SK-N-SH (cell line): ENCODE measurements at regions not wholly inside any gene's neighbourhood (a gene's known extent, or its start where the extent isn't known, plus 50 kb on each side); places are given as distances from the start of the nearest gene placed in this dataset.

Experiments
- CTCF ChIA-PET: fragments of 300-600, 350-600 bp; formaldehyde crosslinking; extraction: SDS; loops from one replicate; lab custom pipeline; 2021; lab: Yijun Ruan, JAX
- POLR2A ChIA-PET: fragments of 350-600 bp; sonication (Branson Sonifier 250); formaldehyde crosslinking; extraction: SDS; loops from one replicate; lab custom pipeline; 2020; ENCODE audit warnings: antibody characterized with exemption, inconsistent platforms; lab: Yijun Ruan, JAX
- DNase-seq: peaks from one replicate; pipeline ENCODE4 v3.0.0; 2012
- H2AFZ ChIP-seq: fragments of 200-600 bp; sonication (generic); 2 replicates; pipeline ENCODE4 v1.8.1; 2016; ENCODE audit warnings: antibody characterized with exemption, mild to moderate bottlenecking, low read depth
- H3F3A ChIP-seq: fragments of 200-600 bp; sonication (generic); replicated peaks from 2 replicates; pipeline ENCODE3; 2016; ENCODE audit warnings: antibody characterized with exemption, mild to moderate bottlenecking; ENCODE audit not compliant: insufficient read depth
- H3K27ac ChIP-seq, 2 experiments: fragments of 200-500 bp in 1 of 2; fragments of 200-600 bp in 1 of 2; sonication (Bioruptor generic) in 1 of 2; sonication (generic), shearing (Covaris generic) in 1 of 2; 2 replicates each; pipeline versions ENCODE4 v1.5.1 to v1.6.1; 2014 to 2016; ENCODE audit warnings: low read depth in 2 of 2, inconsistent platforms in 1 of 2, low read length in 1 of 2, mild to moderate bottlenecking in 1 of 2, mixed read lengths in 1 of 2
- H3K27me3 ChIP-seq: fragments of 200-600 bp; sonication (generic), shearing (Covaris generic); 2 replicates; pipeline ENCODE4 v1.6.1; 2016; ENCODE audit warnings: mixed run types; ENCODE audit not compliant: insufficient read depth
- H3K36me3 ChIP-seq, 2 experiments: fragments of 200-500 bp in 1 of 2; fragments of 200-600 bp in 1 of 2; sonication (Bioruptor generic) in 1 of 2; sonication (generic) in 1 of 2; replicated peaks in 1 of 2; 2 replicates each; pipeline versions ENCODE3 to v1.5.1; 2014 to 2016; ENCODE audit warnings: low read length in 1 of 2, mild to moderate bottlenecking in 1 of 2; ENCODE audit not compliant: insufficient read depth in 2 of 2, control insufficient read depth in 1 of 2
- H3K4me1 ChIP-seq, 2 experiments: fragments of 200-500 bp in 1 of 2; fragments of 200-600 bp in 1 of 2; sonication (Bioruptor generic) in 1 of 2; sonication (generic), shearing (Covaris generic) in 1 of 2; 2 replicates each; pipeline versions ENCODE4 v1.5.1 to v1.6.1; 2014 to 2016; ENCODE audit warnings: low read depth in 1 of 2, low read length in 1 of 2, mixed run types in 1 of 2; ENCODE audit not compliant: insufficient read depth in 2 of 2, control insufficient read depth in 1 of 2
- H3K4me2 ChIP-seq: fragments of 200-600 bp; sonication (generic), shearing (Covaris generic); 2 replicates; pipeline ENCODE4 v1.6.1; 2017; ENCODE audit warnings: mixed run types
- H3K4me3 ChIP-seq, 2 experiments: fragments of 200-500 bp in 1 of 2; fragments of 200-600 bp in 1 of 2; sonication (Bioruptor generic) in 1 of 2; sonication (generic), shearing (Covaris generic) in 1 of 2; 2 replicates each; pipeline versions ENCODE4 v1.5.1 to v1.8.1; 2014 to 2016; ENCODE audit warnings: low read depth in 2 of 2, inconsistent platforms in 1 of 2, low read length in 1 of 2, mild to moderate bottlenecking in 1 of 2, mixed read lengths in 1 of 2, moderate library complexity in 1 of 2
- H3K79me2 ChIP-seq: fragments of 200-600 bp; sonication (generic); 2 replicates; pipeline ENCODE4 v1.8.1; 2017; ENCODE audit warnings: mild to moderate bottlenecking; ENCODE audit not compliant: insufficient read depth
- H3K9ac ChIP-seq: fragments of 200-600 bp; sonication (generic); 2 replicates; pipeline ENCODE4 v1.6.1; 2017; ENCODE audit warnings: mixed run types
- H3K9me2 ChIP-seq: fragments of 200-600 bp; sonication (generic); 2 replicates; pipeline ENCODE4 v1.6.1; 2017; ENCODE audit warnings: mixed run types
- H3K9me3 ChIP-seq: fragments of 200-600 bp; sonication (generic); 2 replicates; pipeline ENCODE4 v1.6.1; 2017; ENCODE audit warnings: mixed run types, mild to moderate bottlenecking, moderate library complexity
- H4K20me1 ChIP-seq: fragments of 200-600 bp; sonication (generic); 2 replicates; pipeline ENCODE4 v1.6.1; 2017; ENCODE audit warnings: mild to moderate bottlenecking, mixed run types; ENCODE audit not compliant: insufficient read depth
- EP300 ChIP-seq, 2 experiments: IDR thresholded peaks; 2 replicates each; pipeline versions ENCODE4 v1.4.0 to v1.6.1; 2012; ENCODE audit warnings: borderline replicate concordance in 1 of 2, low read depth in 1 of 2, low read length in 1 of 2
- FOXJ3 ChIP-seq: sonication (generic); formaldehyde crosslinking; IDR thresholded peaks from 2 replicates; pipeline ENCODE4 v1.5.1; 2020; ENCODE audit warnings: mild to moderate bottlenecking, missing genetic modification reagents
- JUND ChIP-seq: IDR thresholded peaks from 2 replicates; pipeline ENCODE4 v1.4.0; 2012
- PBX3 ChIP-seq: IDR thresholded peaks from 2 replicates; pipeline ENCODE4; 2012
- POLR2AphosphoS5 ChIP-seq: IDR thresholded peaks from 2 replicates; pipeline ENCODE4 v1.6.1; 2012; ENCODE audit warnings: low read depth, low read length
- RFX5 ChIP-seq: IDR thresholded peaks from 2 replicates; pipeline ENCODE4 v1.6.1; 2012; ENCODE audit warnings: mild to moderate bottlenecking, improper control_type of control experiment, low read length
- RXRA ChIP-seq: IDR thresholded peaks from 2 replicates; pipeline ENCODE4 v1.4.0; 2012; ENCODE audit warnings: low read depth, mild to moderate bottlenecking, borderline replicate concordance
- SIN3A ChIP-seq: IDR thresholded peaks from 2 replicates; pipeline ENCODE4 v1.6.1; 2012; ENCODE audit warnings: low read depth, mild to moderate bottlenecking, low read length, moderate library complexity, borderline replicate concordance
- WGBS: methylation state at CpG from one replicate; pipeline ENCODE4 v1.1.6; 2017; ENCODE audit warnings: low lambda C conversion rate; 5-methylcytosine and 5-hydroxymethylcytosine counted together
- TF ChIP-seq, protein P1 (sequence below): fragments of 150-350 bp; IDR thresholded peaks from 2 replicates; pipeline ENCODE4 v1.6.1; 2017; ENCODE audit warnings: antibody characterized with exemption, low read length, low read depth, borderline replicate concordance

DNA sequence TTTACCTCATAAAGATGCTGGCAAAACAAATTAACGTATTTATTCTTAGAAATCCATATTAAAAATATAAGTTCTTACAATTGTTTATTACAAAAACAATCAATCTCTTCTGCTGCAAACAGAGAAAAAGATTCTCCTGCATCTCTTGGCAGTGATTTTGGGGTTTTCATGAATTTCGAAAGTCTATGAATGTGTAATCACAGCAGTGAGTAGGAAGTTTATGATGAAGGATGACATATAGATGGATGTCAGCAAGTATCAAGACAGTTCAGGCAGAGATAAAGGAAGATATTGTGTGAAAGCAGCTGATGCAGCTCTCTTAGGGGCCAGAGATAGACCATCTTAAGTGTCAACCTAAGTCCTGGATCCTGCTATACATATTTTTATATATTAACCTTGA is 196.9 kb upstream of the BANK1 start:
- Histone ChIP-seq H3K36me3 (no peaks in the 10 kb centered on the region), H3K9me3 (no peaks in the 10 kb centered on the region), H3K4me3 (no peak overlapping the region), H3K4me2 (no peak overlapping the region), H2AFZ (no peak overlapping the region), H3K27ac (no peak overlapping the region), H3K9ac (no peak overlapping the region), H3F3A (no peaks in the 10 kb centered on the region), H3K9me2 (no peaks in the 10 kb centered on the region), H3K4me1 (no peaks in the 10 kb centered on the region; a peak in 1 of 4 replicates), H3K79me2 (no peaks in the 10 kb centered on the region), H4K20me1 (no peaks in the 10 kb centered on the region), H3K27me3 (no peaks in the 10 kb centered on the region)
- TF ChIP-seq FOXJ3 (CRISPR knock-in tag): no peak
- TF ChIP-seq EP300 (IDR thresholded peaks at IDR 0.05; ENCODE audit: borderline replicate concordance in 1 of 2, low read depth in 1 of 2, low read length in 1 of 2): no peak
- TF ChIP-seq POLR2AphosphoS5: no peak
- TF ChIP-seq, protein P1, sequence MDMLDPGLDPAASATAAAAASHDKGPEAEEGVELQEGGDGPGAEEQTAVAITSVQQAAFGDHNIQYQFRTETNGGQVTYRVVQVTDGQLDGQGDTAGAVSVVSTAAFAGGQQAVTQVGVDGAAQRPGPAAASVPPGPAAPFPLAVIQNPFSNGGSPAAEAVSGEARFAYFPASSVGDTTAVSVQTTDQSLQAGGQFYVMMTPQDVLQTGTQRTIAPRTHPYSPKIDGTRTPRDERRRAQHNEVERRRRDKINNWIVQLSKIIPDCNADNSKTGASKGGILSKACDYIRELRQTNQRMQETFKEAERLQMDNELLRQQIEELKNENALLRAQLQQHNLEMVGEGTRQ: no peak
- 91% methylated on average over 2 of the region's 2 CpGs for WGBS
- no peak for DNase-seq
- CTCF ChIA-PET: no interaction called here
- POLR2A ChIA-PET: no interaction called here

DNA sequence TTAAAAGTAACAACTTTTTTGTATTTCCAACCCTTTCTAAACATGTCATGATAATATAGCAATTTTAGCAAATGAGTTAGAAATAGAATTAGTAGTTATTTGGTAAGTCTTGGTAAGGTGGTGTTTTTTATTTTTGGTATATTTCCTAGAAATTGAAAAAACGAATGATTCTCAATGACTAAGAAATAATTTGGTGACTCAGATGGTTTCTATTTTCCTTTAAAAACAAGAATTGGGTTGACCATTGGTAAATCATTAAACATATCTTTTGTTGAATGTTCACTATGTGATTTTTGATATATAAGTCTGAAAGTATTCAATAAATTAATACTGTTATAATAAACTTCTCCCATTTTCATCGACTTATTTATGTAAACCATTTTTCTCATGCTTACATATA is 206.2 kb upstream of the BANK1 start:
- Histone ChIP-seq H2AFZ (no peak overlapping the region), H3K36me3 (peaks cover 0 to 5% of the 10 kb centered on the region in 2 experiments), H3K4me2 (no peak overlapping the region), H3K27ac (no peak overlapping the region), H3K9me2 (no peaks in the 10 kb centered on the region), H3K4me3 (no peak overlapping the region), H3K79me2 (no peaks in the 10 kb centered on the region), H3K9ac (no peak overlapping the region), H4K20me1 (no peaks in the 10 kb centered on the region), H3K27me3 (no peaks in the 10 kb centered on the region), H3K4me1 (no peaks in the 10 kb centered on the region), H3K9me3 (no peaks in the 10 kb centered on the region), H3F3A (no peaks in the 10 kb centered on the region)
- WGBS: 20% methylated on average over 2 of the region's 2 CpGs
- POLR2A ChIA-PET: no interaction called here
- DNase-seq: no peak
- CTCF ChIA-PET: no interaction called here
- TF ChIP-seq RFX5 (no peak), RXRA (no peak), JUND (0 out of 2 replicates have a peak, but pooled peaks have one; percentile 4)

DNA sequence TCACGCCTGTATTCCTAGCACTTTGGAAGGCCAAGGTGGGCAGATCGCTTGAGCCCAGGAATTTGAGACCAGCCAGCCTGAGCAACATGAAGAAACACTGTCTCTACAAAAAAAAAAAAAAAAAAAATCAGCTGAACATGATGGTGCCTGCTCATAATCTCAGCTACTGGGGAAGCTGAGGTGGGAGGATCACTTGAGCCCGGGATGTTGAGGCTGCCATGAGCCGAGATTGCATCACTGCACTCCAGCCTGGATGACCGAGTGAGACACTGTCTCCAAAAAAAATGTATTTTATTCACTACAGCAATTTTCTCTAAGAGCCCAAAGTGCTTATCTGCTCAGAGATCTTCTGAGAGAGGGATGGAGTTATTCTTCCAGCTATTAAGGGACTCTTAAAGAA is 215.8 kb upstream of the PPP3CA start:
- no peak overlapping the region for H3K9ac ChIP-seq
- no peaks in the 10 kb centered on the region for H3K36me3 ChIP-seq
- no peak overlapping the region for H3K27ac ChIP-seq
- no peaks in the 10 kb centered on the region for H3K9me2 ChIP-seq
- DNase-seq: no peak
- H3K4me2 ChIP-seq: no peak overlapping the region
- 60% methylated on average over 5 of the region's 5 CpGs for WGBS
- POLR2A ChIA-PET: no interaction called here
- H3K79me2 ChIP-seq: no peaks in the 10 kb centered on the region
- H3K4me3 ChIP-seq: no peak overlapping the region
- H3K9me3 ChIP-seq: no peaks in the 10 kb centered on the region
- no peak overlapping the region for H2AFZ ChIP-seq
- H3K27me3 ChIP-seq: no peaks in the 10 kb centered on the region
- H3K4me1 ChIP-seq: no peaks in the 10 kb centered on the region
- CTCF ChIA-PET: interaction anchor here (1.2 kb wide), 1 partner anchor 45 kb away, joined by 3 read pairs; no protein-coding TSS in a partner anchor
- no peak for TF ChIP-seq SIN3A
- TF ChIP-seq PBX3: no peak
- H4K20me1 ChIP-seq: no peaks in the 10 kb centered on the region
- no peaks in the 10 kb centered on the region for H3F3A ChIP-seq
